SK-N-SH treated with all-trans-retinoic acid at 6 μM for 48 hours (cell line): ENCODE measurements at regions not wholly inside any gene's neighbourhood (a gene's known extent, or its start where the extent isn't known, plus 50 kb on each side); places are given as distances from the start of the nearest gene placed in this dataset.

ENCODE experiments used
- ATAC-seq: fragments of 200-7000 bp; cut with Tn5 transposase; 3 replicates; pipeline ENCODE4 v1.9.1; 2020; ENCODE audit warnings: mild to moderate bottlenecking, moderate library complexity
- ARNTL ChIP-seq: fragments of 450-650 bp; formaldehyde crosslinking; IDR thresholded peaks from 2 replicates; pipeline ENCODE4 v1.5.0; 2020; ENCODE audit warnings: low read depth, mild to moderate bottlenecking, moderate library complexity, borderline replicate concordance
- BACH2 ChIP-seq: fragments of 250-450 bp; sonication (Bioruptor Pico); IDR thresholded peaks from 2 replicates; pipeline ENCODE4 v1.9.0; 2021; ENCODE audit warnings: mild to moderate bottlenecking, borderline replicate concordance
- CREB5 ChIP-seq: fragments of 250-450 bp; sonication (Bioruptor Pico); IDR thresholded peaks from 2 replicates; pipeline ENCODE4 v1.5.1; 2020; ENCODE audit warnings: low read depth, mild to moderate bottlenecking, moderate library complexity
- CSDC2 ChIP-seq: fragments of 250-450 bp; sonication (Bioruptor Pico); IDR thresholded peaks from 2 replicates; pipeline ENCODE4 v1.5.0; 2020; ENCODE audit warnings: mild to moderate bottlenecking, moderate library complexity
- ESRRG ChIP-seq: fragments of 250-450 bp; sonication (Bioruptor Pico); IDR thresholded peaks from 2 replicates; pipeline ENCODE4 v1.6.1; 2021; ENCODE audit warnings: mild to moderate bottlenecking
- GLIS3 ChIP-seq: fragments of 250-450 bp; sonication (Bioruptor Pico); IDR thresholded peaks from 2 replicates; pipeline ENCODE4 v1.5.0; 2020; ENCODE audit warnings: mild to moderate bottlenecking, moderate library complexity
- ISL1 ChIP-seq: fragments of 250-450 bp; sonication (Bioruptor Pico); IDR thresholded peaks from 2 replicates; pipeline ENCODE4 v2.1.2; 2022; ENCODE audit warnings: mild to moderate bottlenecking, moderate library complexity
- OSR1 ChIP-seq: fragments of 250-450 bp; sonication (Bioruptor Pico); IDR thresholded peaks from 2 replicates; pipeline ENCODE4 v1.8.0; 2022; ENCODE audit warnings: moderate library complexity, mild to moderate bottlenecking, inconsistent platforms
- PPARA ChIP-seq: fragments of 250-450 bp; sonication (Bioruptor Pico); IDR thresholded peaks from 2 replicates; pipeline ENCODE4 v1.5.0; 2020; ENCODE audit warnings: mild to moderate bottlenecking, borderline replicate concordance
- RARB ChIP-seq: fragments of 250-450 bp; sonication (Bioruptor Pico); IDR thresholded peaks from 2 replicates; pipeline ENCODE4 v1.8.0; 2021; ENCODE audit warnings: mild to moderate bottlenecking, moderate library complexity
- SNAI2 ChIP-seq: fragments of 250-450 bp; sonication (Bioruptor Pico); IDR thresholded peaks from 2 replicates; pipeline ENCODE4 v1.5.0; 2020; ENCODE audit warnings: mild to moderate bottlenecking, moderate library complexity
- TCF4 ChIP-seq: fragments of 250-450 bp; sonication (Bioruptor Pico); IDR thresholded peaks from 2 replicates; pipeline ENCODE4 v1.8.0; 2021; ENCODE audit warnings: mild to moderate bottlenecking, moderate library complexity, borderline replicate concordance
- TOX ChIP-seq: fragments of 250-450 bp; sonication (Bioruptor Pico); IDR thresholded peaks from 2 replicates; pipeline ENCODE4 v1.8.0; 2021; ENCODE audit warnings: mild to moderate bottlenecking, moderate library complexity, borderline replicate concordance
- TSHZ2 ChIP-seq: fragments of 250-450 bp; sonication (Bioruptor Pico); IDR thresholded peaks from 2 replicates; pipeline ENCODE4 v1.5.0; 2020; ENCODE audit warnings: mild to moderate bottlenecking, moderate library complexity
- ZC3H10 ChIP-seq: fragments of 250-450 bp; sonication (Bioruptor Pico); IDR thresholded peaks from 2 replicates; pipeline ENCODE4 v1.5.1; 2021; ENCODE audit warnings: mild to moderate bottlenecking, moderate library complexity
- ZFP3 ChIP-seq: fragments of 250-450 bp; sonication (Bioruptor Pico); IDR thresholded peaks from 2 replicates; pipeline ENCODE4 v1.5.0; 2020; ENCODE audit warnings: mild to moderate bottlenecking, moderate library complexity
- ZFP30 ChIP-seq: fragments of 450-650 bp; formaldehyde crosslinking; IDR thresholded peaks from 2 replicates; pipeline ENCODE4 v1.5.0; 2022; ENCODE audit warnings: mild to moderate bottlenecking, moderate library complexity
- ZNF70 ChIP-seq: fragments of 450-650 bp; formaldehyde crosslinking; IDR thresholded peaks from 2 replicates; pipeline ENCODE4 v1.5.0; 2020; ENCODE audit warnings: mild to moderate bottlenecking, moderate library complexity
- ZNF8 ChIP-seq: fragments of 450-650 bp; formaldehyde crosslinking; IDR thresholded peaks from 2 replicates; pipeline ENCODE4 v1.5.0; 2020; ENCODE audit warnings: mild to moderate bottlenecking, moderate library complexity
- TF ChIP-seq, protein P1 (sequence below): fragments of 250-450 bp; sonication (Bioruptor Pico); IDR thresholded peaks from 2 replicates; pipeline ENCODE4 v1.8.0; 2021; ENCODE audit warnings: low read depth, mild to moderate bottlenecking, moderate library complexity, borderline replicate concordance
- TF ChIP-seq, protein P2 (sequence below): fragments of 250-450 bp; sonication (Bioruptor Pico); IDR thresholded peaks from 2 replicates; pipeline ENCODE4 v1.5.1; 2021; ENCODE audit warnings: mild to moderate bottlenecking, moderate library complexity
- TF ChIP-seq, protein P3 (sequence below): fragments of 250-450 bp; sonication (Bioruptor Pico); IDR thresholded peaks from 2 replicates; pipeline ENCODE4 v1.8.0; 2020; ENCODE audit warnings: mild to moderate bottlenecking, moderate library complexity, borderline replicate concordance

GRCh38 chr16:48916566-48916965 lies 306.6 kb upstream of the N4BP1 start:
- no peak for TF ChIP-seq ISL1 (CRISPR knock-in tag)
- no peak for TF ChIP-seq TSHZ2
- TF ChIP-seq ARNTL, result no peak
- no peak for TF ChIP-seq GLIS3 (CRISPR knock-in tag)
- no peak for TF ChIP-seq PPARA (CRISPR knock-in tag)
- TF ChIP-seq ZFP30, result no peak
- TF ChIP-seq, protein P1, sequence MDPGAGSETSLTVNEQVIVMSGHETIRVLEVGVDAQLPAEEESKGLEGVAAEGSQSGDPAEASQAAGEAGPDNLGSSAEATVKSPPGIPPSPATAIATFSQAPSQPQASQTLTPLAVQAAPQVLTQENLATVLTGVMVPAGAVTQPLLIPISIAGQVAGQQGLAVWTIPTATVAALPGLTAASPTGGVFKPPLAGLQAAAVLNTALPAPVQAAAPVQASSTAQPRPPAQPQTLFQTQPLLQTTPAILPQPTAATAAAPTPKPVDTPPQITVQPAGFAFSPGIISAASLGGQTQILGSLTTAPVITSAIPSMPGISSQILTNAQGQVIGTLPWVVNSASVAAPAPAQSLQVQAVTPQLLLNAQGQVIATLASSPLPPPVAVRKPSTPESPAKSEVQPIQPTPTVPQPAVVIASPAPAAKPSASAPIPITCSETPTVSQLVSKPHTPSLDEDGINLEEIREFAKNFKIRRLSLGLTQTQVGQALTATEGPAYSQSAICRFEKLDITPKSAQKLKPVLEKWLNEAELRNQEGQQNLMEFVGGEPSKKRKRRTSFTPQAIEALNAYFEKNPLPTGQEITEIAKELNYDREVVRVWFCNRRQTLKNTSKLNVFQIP, result no peak
- no peak for TF ChIP-seq ZC3H10 (CRISPR knock-in tag)
- TF ChIP-seq, protein P2, sequence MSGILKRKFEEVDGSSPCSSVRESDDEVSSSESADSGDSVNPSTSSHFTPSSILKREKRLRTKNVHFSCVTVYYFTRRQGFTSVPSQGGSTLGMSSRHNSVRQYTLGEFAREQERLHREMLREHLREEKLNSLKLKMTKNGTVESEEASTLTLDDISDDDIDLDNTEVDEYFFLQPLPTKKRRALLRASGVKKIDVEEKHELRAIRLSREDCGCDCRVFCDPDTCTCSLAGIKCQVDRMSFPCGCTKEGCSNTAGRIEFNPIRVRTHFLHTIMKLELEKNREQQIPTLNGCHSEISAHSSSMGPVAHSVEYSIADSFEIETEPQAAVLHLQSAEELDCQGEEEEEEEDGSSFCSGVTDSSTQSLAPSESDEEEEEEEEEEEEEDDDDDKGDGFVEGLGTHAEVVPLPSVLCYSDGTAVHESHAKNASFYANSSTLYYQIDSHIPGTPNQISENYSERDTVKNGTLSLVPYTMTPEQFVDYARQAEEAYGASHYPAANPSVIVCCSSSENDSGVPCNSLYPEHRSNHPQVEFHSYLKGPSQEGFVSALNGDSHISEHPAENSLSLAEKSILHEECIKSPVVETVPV (CRISPR knock-in tag), result no peak
- TF ChIP-seq ESRRG, result no peak
- no peak for TF ChIP-seq RARB (CRISPR knock-in tag)
- TF ChIP-seq ZFP3 (CRISPR knock-in tag), result no peak
- no peak for TF ChIP-seq CREB5 (CRISPR knock-in tag)
- TF ChIP-seq TCF4 (CRISPR knock-in tag), result no peak
- TF ChIP-seq SNAI2 (CRISPR knock-in tag), result no peak
- no peak for TF ChIP-seq ZNF8 (CRISPR knock-in tag)
- TF ChIP-seq CSDC2 (CRISPR knock-in tag), result no peak
- no peak for TF ChIP-seq BACH2 (CRISPR knock-in tag)
- TF ChIP-seq ZNF70 (CRISPR knock-in tag), result no peak
- TF ChIP-seq, all 23 proteins: peak for 0

GRCh38 chr16:48914070-48914469 lies 304.1 kb upstream of the N4BP1 start:
- TF ChIP-seq ISL1 (CRISPR knock-in tag) (no peak), TSHZ2 (no peak), ESRRG (no peak)
- TF ChIP-seq, all 23 proteins: peak for 0

More at GRCh38 chr16:48916566-48916965, 306.6 kb upstream of the N4BP1 start:
- ATAC-seq, result no peak

GRCh38 chr16:48913384-48913783 lies 303.4 kb upstream of the N4BP1 start:
- no peak for ATAC-seq

More at GRCh38 chr16:48914070-48914469, 304.1 kb upstream of the N4BP1 start:
- ATAC-seq, result no peak

GRCh38 chr16:48912360-48912759 lies 302.4 kb upstream of the N4BP1 start:
- no peak for ATAC-seq
- no peak for TF ChIP-seq ZNF70 (CRISPR knock-in tag)
- TF ChIP-seq CREB5 (CRISPR knock-in tag), result no peak
- no peak for TF ChIP-seq ZC3H10 (CRISPR knock-in tag)
- TF ChIP-seq, protein P3, sequence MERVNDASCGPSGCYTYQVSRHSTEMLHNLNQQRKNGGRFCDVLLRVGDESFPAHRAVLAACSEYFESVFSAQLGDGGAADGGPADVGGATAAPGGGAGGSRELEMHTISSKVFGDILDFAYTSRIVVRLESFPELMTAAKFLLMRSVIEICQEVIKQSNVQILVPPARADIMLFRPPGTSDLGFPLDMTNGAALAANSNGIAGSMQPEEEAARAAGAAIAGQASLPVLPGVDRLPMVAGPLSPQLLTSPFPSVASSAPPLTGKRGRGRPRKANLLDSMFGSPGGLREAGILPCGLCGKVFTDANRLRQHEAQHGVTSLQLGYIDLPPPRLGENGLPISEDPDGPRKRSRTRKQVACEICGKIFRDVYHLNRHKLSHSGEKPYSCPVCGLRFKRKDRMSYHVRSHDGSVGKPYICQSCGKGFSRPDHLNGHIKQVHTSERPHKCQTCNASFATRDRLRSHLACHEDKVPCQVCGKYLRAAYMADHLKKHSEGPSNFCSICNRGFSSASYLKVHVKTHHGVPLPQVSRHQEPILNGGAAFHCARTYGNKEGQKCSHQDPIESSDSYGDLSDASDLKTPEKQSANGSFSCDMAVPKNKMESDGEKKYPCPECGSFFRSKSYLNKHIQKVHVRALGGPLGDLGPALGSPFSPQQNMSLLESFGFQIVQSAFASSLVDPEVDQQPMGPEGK (CRISPR knock-in tag), result no peak
- no peak for TF ChIP-seq ESRRG
- no peak for TF ChIP-seq SNAI2 (CRISPR knock-in tag)
- TF ChIP-seq ZFP30, result no peak
- no peak for TF ChIP-seq ISL1 (CRISPR knock-in tag)
- TF ChIP-seq RARB (CRISPR knock-in tag), result no peak
- TF ChIP-seq OSR1 (CRISPR knock-in tag), result no peak
- TF ChIP-seq, protein P2 (CRISPR knock-in tag), result no peak

More at GRCh38 chr16:48913384-48913783, 303.4 kb upstream of the N4BP1 start:
- TF ChIP-seq OSR1 (CRISPR knock-in tag), result no peak
- TF ChIP-seq ZNF8 (CRISPR knock-in tag), result no peak
- TF ChIP-seq TOX, result no peak
